ENCODE measurements at regions not wholly inside any gene's neighbourhood (a gene's known extent, or its start where the extent isn't known, plus 50 kb on each side); places are given as distances from the start of the nearest gene placed in this dataset.

- no peak for DNase-seq
These were observed 321.7 kb upstream of the TSHZ3 start for GRCh38 chr19:31670931-31671330.

- no peak for DNase-seq
These were observed 322.3 kb upstream of the TSHZ3 start for GRCh38 chr19:31671411-31672035.

GRCh38 chr19:31674503-31675192, 325.4 kb upstream of the TSHZ3 start:
- no peak for DNase-seq

GRCh38 chr19:31675193-31675913, 326.1 kb upstream of the TSHZ3 start:
- no peak for DNase-seq

- no peak for DNase-seq
These were observed 327.2 kb upstream of the TSHZ3 start for GRCh38 chr19:31676271-31677004.

- no peak for DNase-seq
These were observed 329.2 kb upstream of the TSHZ3 start for GRCh38 chr19:31678421-31678820.

GRCh38 chr19:31681121-31681520, 331.9 kb upstream of the TSHZ3 start:
- no peak for DNase-seq

- no peak for DNase-seq
These were observed 344.1 kb upstream of the TSHZ3 start for GRCh38 chr19:31693131-31693932.

- no peak for DNase-seq
These were observed 344.7 kb upstream of the TSHZ3 start for GRCh38 chr19:31693933-31694269.

GRCh38 chr19:31694761-31695160, 345.5 kb upstream of the TSHZ3 start:
- DNase-seq: no peak

GRCh38 chr19:31699421-31699820, 350.2 kb upstream of the TSHZ3 start:
- DNase-seq: no peak

- DNase-seq: no peak
These were observed 351.9 kb upstream of the TSHZ3 start for GRCh38 chr19:31701146-31701545.

GRCh38 chr19:31705656-31706055, 356.4 kb upstream of the TSHZ3 start:
- no peak for DNase-seq

- no peak for DNase-seq
These were observed 356.9 kb upstream of the TSHZ3 start for GRCh38 chr19:31706131-31706530.

- no peak for DNase-seq
These were observed 357.7 kb upstream of the TSHZ3 start for GRCh38 chr19:31706691-31707620.

- DNase-seq: no peak
These were observed 359.3 kb upstream of the TSHZ3 start for GRCh38 chr19:31708520-31708919.

- no peak for DNase-seq
These were observed 360.2 kb upstream of the TSHZ3 start for GRCh38 chr19:31709476-31709875.

- no peak for DNase-seq
These were observed 366.2 kb upstream of the TSHZ3 start for GRCh38 chr19:31715249-31715945.

GRCh38 chr19:31716826-31717225, 367.6 kb upstream of the TSHZ3 start:
- DNase-seq: no peak

GRCh38 chr19:31717269-31717923, 368.2 kb upstream of the TSHZ3 start:
- DNase-seq: no peak

All from NCI-H146 (cell line).